Activated naive CD8-positive, alpha-beta T cell (primary cell): ENCODE measurements at regions not wholly inside any gene's neighbourhood (a gene's known extent, or its start where the extent isn't known, plus 50 kb on each side); places are given as distances from the start of the nearest gene placed in this dataset.

ENCODE experiments used
- H3K27ac Mint-ChIP-seq: one replicate; pipeline ENCODE4 v1.8.0; 2021; ENCODE audit warnings: mixed read lengths
- H3K27me3 Mint-ChIP-seq: one replicate; pipeline ENCODE4 v1.8.0; 2021; ENCODE audit warnings: mixed read lengths
- H3K36me3 Mint-ChIP-seq: one replicate; pipeline ENCODE4 v1.8.0; 2021; ENCODE audit warnings: mixed read lengths
- H3K4me1 Mint-ChIP-seq: one replicate; pipeline ENCODE4 v1.8.0; 2021; ENCODE audit warnings: low read depth, mixed read lengths
- H3K4me3 Mint-ChIP-seq: one replicate; pipeline ENCODE4 v1.8.0; 2021; ENCODE audit warnings: mild to moderate bottlenecking, mixed read lengths
- H3K9me3 Mint-ChIP-seq: one replicate; pipeline ENCODE4 v1.8.0; 2021; ENCODE audit warnings: low read depth, mixed read lengths

DNA sequence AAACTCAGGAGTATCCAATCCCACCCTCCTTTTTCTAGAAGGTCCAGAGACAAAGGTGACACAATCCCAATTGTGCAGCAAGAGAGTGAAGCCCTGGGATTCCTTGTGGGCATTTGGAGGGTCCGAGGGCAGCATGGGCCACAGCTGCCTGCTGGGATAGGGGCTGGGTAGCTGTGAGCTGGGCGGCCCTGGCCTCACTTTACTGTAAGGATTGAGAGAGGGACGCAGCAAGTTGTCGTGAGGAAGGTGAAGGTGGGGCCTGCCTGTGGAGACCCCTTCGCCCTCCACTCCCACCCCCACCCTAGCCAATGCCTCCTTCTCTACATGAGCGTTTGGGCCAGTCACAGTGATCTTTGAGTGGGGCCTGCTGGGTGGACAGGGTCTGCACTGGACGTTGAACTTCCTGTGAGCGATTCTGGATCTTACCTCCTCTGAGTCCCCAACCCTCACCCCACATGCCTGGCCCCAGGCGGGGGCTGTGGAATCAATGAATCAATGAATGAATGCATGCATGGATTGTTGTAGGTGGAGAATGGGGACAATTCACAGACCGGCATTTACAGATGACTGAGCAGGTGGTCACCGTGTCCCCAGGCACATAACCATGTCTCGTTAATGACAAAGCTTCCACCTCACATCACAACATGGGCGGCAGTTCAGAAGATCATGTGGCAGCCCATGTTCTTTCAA lies 107.2 kb downstream of the INHBB start:
- Mint-ChIP-seq H3K27ac (no peak overlapping the region), H3K9me3 (peaks cover 9% of the 10 kb centered on the region), H3K36me3 (no peaks in the 10 kb centered on the region), H3K4me1 (no peaks in the 10 kb centered on the region), H3K4me3 (no peak overlapping the region), H3K27me3 (no peaks in the 10 kb centered on the region)

DNA sequence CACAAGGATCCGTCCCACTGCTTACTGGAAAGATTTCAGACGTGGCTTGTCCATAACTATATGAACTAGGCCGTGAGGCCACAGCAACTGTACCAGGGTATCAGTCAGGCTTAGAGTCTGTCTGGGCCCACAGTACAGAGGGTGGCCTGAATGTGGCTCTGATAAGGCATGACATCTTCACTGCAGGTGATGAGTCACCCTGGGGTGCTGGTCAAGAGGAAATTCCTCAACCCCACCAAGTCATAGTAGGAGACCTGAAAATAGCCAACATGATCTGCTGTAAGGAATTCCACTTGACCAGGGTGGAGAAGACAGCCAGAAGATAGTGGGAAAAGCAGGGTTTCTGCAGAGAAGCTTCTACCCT lies 107.7 kb downstream of the INHBB start:
- H3K27me3 Mint-ChIP-seq, result no peaks in the 10 kb centered on the region
- H3K4me3 Mint-ChIP-seq, result no peak overlapping the region
- peaks cover 14% of the 10 kb centered on the region for H3K9me3 Mint-ChIP-seq
- H3K27ac Mint-ChIP-seq, result no peak overlapping the region
- no peaks in the 10 kb centered on the region for H3K36me3 Mint-ChIP-seq
- H3K4me1 Mint-ChIP-seq, result no peaks in the 10 kb centered on the region

DNA sequence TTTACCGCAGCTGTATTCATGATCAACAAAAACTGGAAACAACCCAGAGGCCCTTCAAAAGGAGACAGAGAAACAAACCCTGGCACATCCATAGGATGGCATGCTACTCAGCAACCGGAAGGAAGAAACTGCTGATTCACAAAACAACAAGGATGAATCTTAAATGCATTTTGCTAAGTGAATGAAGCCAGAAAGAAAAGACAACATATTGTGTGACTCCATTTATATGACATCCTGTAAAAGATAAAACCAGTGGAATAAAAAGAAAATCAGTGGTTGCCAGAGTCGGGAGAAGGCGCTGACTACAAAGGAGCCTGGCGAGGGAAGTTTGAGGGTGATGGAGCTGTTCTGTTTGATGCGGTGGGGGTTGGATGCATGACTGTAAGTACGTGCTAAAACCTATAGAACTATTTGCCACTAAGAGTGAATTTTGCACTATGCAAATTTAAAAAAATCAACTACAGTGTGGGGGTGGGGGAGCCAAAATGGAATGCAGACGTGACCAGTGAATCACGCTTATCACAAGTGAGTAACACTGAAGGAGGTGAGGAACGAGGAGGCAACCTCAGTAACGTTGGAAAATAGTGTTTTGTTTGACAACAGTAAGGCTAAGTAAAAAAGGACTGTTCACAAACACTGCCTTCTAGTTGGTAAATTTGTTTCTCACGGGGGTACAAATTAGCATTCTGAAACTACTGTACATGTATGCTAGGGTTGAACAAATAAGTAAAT lies 108.9 kb downstream of the INHBB start:
- Mint-ChIP-seq H3K27me3 (no peaks in the 10 kb centered on the region), H3K36me3 (no peaks in the 10 kb centered on the region), H3K9me3 (peaks cover 22% of the 10 kb centered on the region), H3K27ac (no peak overlapping the region), H3K4me1 (no peaks in the 10 kb centered on the region), H3K4me3 (no peak overlapping the region)

DNA sequence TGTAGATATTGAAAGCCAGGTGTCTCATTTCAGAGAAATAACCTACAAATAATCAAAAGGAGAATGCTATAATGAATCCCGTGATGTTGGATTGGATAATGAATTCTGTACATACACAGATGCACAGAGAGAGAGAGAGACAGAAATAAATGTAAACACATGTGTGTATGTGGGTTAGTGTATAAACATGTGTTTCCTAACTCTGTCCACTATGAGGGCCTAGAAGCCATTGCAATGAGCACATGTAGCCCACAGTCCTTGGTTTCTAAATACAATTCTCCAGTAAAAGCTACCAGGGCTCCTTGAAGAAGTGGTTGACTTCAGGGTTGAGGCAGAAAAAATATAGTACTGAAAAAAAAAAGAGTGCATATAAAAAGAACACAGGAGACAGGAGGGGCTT lies 109.5 kb downstream of the INHBB start:
- H3K27me3 Mint-ChIP-seq, result no peaks in the 10 kb centered on the region
- H3K4me3 Mint-ChIP-seq, result no peak overlapping the region
- peaks cover 22% of the 10 kb centered on the region for H3K9me3 Mint-ChIP-seq
- H3K36me3 Mint-ChIP-seq, result no peaks in the 10 kb centered on the region
- H3K27ac Mint-ChIP-seq, result no peak overlapping the region
- no peaks in the 10 kb centered on the region for H3K4me1 Mint-ChIP-seq

DNA sequence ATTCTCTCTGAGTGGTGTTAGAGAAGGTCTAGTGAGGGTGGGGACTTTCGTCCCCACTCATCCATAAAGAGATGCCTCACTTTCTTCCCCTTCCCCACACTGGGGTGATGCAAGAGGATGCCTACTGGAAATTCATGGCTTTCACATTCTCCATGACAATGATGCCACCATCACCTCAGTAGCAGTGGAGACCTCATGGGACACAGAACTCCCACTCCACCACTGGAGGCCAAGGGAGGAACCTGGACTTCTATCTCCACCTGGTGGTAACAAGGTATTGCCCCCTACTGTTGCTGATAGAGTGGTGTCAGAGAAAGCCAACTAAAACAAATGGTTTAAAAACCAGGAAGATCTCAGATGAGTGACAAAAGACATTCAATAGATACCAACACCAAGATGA lies 110.9 kb downstream of the INHBB start:
- no peak overlapping the region for H3K27ac Mint-ChIP-seq
- no peak overlapping the region for H3K4me3 Mint-ChIP-seq
- no peaks in the 10 kb centered on the region for H3K4me1 Mint-ChIP-seq
- no peaks in the 10 kb centered on the region for H3K36me3 Mint-ChIP-seq
- peaks cover 22% of the 10 kb centered on the region for H3K9me3 Mint-ChIP-seq
- H3K27me3 Mint-ChIP-seq, result no peaks in the 10 kb centered on the region

DNA sequence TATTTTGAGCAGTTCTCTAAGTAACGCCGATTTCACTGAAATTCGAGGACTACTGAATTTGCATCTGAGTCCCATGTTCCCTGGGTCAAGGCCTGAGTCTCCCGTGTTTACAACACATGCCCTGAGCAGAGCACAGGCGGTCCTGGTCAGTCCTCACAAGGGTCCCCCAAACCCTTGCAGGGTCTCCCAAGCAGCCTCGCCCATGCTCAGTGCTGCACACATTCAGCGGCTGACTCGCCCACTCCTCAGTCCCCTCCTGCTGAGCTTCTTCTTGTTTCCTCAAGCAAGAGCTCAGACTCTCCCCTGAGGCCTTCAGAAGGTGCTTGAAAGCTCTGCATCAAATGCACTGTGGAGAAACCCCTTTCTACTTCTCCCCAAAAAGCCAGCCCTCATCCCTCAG lies 114.6 kb downstream of the INHBB start:
- H3K4me1 Mint-ChIP-seq, result no peaks in the 10 kb centered on the region
- peaks cover 22% of the 10 kb centered on the region for H3K9me3 Mint-ChIP-seq
- no peak overlapping the region for H3K27ac Mint-ChIP-seq
- H3K27me3 Mint-ChIP-seq, result peaks cover 2% of the 10 kb centered on the region
- H3K4me3 Mint-ChIP-seq, result no peak overlapping the region
- no peaks in the 10 kb centered on the region for H3K36me3 Mint-ChIP-seq

DNA sequence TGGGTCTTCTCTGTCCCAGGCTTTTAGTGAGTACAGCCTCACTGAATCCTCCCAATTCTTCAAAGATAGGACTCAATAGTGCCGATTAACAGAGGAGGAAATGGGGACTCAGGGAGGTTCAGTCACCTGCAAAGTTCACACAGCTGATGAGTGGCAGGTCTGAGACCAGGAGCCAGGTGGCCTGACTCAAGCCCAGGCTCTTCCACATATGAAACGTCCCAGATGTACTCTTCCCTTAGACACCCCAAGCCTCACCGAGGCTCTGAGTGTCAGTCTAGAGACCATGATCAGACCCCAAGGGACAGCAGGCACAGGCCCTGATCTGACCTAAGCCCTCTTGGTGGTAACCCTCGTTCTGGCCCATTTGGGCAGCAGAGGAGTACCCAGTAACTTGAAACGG lies 115.2 kb downstream of the INHBB start:
- H3K36me3 Mint-ChIP-seq, result no peaks in the 10 kb centered on the region
- no peaks in the 10 kb centered on the region for H3K4me1 Mint-ChIP-seq
- H3K9me3 Mint-ChIP-seq, result peaks cover 22% of the 10 kb centered on the region
- no peak overlapping the region for H3K27ac Mint-ChIP-seq
- H3K27me3 Mint-ChIP-seq, result peaks cover 2% of the 10 kb centered on the region
- no peak overlapping the region for H3K4me3 Mint-ChIP-seq

DNA sequence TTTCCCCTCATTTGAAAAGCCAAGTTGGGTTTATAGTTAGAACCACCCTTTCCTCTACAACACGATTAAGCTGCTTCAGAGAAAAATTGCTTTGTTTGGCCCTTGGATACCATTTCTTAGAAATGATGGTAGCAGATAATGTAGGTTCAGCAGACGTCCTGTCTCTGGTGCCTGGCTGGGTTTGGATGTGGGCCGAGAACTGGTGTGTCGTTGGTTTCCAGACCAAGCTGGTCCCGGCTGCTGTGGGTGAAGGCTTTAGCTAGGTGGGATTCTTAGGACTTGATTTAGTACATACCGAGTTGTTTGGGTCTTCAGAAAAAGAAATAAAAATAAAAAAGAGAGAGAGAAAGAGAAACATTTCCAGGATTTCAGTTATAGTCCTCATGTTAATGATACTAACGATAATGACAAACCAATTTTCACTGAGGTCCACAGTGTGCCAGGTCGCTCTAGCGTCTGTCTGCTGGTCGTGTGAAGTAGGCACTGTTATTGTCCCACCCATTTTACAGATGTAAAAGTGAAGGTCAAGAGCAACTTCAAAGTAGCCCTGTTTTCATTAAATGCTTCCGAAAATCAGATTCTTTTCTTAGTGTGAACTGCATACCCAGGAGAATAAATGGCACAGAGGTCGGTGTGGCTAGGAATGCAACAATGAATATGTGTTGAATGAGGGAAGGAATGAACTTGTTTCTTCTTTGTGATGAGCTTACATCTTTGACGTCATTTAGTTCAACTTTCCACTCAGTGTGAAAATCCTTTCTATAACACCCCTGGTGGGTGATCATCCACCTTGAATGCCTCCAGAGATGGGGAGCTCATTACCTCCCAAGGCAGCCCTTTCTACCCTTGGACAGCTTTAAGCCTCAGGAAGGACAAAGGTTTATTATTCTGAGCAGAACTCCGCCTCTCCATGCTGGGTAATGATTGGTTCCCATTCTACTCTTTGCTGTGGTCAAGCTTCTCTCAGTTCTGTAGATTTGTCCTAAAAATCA lies 115.9 kb downstream of the INHBB start:
- Mint-ChIP-seq H3K27ac (no peak overlapping the region), H3K4me1 (no peaks in the 10 kb centered on the region), H3K9me3 (peaks cover 22% of the 10 kb centered on the region), H3K4me3 (no peak overlapping the region), H3K27me3 (peaks cover 2% of the 10 kb centered on the region), H3K36me3 (no peaks in the 10 kb centered on the region)

DNA sequence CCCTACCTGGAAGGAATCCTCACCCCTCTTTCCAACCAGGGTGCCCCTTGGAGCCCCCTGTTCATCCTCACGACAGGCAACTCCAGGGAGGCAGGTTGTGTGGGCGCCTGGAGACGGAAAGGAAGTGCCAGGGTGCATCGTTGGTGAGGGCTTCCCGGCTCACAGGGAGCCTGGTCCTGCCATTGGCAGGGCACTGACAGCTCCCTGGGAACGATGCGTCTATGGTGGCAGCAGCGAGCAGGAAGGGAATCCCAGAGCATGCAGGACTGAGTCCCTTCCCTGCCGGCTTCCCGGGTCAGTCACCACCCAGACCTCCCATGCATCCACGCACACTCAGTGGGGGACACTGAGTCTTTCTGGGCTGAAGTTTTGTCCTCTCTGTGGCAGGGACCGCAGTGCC lies 117.6 kb downstream of the INHBB start:
- Mint-ChIP-seq H3K4me3 (no peak overlapping the region), H3K4me1 (no peaks in the 10 kb centered on the region), H3K27me3 (peaks cover 2% of the 10 kb centered on the region), H3K9me3 (peaks cover 9% of the 10 kb centered on the region), H3K36me3 (no peaks in the 10 kb centered on the region), H3K27ac (no peak overlapping the region)

DNA sequence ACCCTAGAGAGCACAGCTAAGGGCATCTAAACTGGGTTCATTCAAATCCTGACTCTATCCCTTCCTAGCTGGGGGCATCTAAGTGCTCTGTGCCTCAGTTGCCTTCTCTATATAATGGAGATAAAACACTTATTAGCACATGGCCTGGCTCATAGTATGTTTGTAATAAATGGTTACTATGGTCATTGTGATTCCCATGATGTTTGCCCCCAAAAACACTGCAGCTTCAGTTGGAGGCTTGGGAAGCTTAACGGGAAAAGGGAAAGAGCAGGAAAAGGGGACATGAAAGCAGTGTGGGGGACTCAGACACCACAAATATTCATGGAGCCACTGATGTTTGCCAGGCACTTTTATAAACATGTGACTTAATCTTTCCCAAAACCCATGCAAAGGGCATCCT lies 118.1 kb downstream of the INHBB start:
- Mint-ChIP-seq H3K27ac (no peak overlapping the region), H3K4me3 (no peak overlapping the region), H3K36me3 (no peaks in the 10 kb centered on the region), H3K27me3 (peaks cover 2% of the 10 kb centered on the region), H3K9me3 (peaks cover 5% of the 10 kb centered on the region), H3K4me1 (no peaks in the 10 kb centered on the region)

DNA sequence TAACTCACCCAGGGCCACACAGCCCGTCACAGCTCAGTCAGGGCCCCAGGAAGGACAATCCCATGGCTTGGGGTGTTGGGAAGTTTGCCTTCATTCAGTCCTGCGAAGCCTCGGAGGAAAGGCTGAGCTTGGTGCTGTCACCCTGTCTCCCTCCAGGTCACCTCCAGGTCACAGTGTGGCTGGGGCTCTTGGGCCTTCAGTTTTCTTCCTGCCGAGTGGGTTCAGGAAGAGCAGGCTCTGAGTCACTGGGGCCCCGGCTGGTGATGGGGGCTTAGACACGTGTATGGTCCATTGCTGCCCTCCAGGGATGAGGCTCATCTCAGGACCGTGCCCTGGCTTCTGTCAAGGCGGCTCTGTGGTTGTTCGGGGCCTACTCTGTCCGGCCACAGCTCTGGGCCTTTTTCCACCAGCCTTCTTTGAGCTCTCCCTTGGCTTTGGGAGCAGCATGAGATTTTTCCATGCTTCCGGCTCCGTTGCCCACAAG lies 118.6 kb downstream of the INHBB start:
- Mint-ChIP-seq H3K27me3 (peaks cover 2% of the 10 kb centered on the region), H3K4me1 (no peaks in the 10 kb centered on the region)

DNA sequence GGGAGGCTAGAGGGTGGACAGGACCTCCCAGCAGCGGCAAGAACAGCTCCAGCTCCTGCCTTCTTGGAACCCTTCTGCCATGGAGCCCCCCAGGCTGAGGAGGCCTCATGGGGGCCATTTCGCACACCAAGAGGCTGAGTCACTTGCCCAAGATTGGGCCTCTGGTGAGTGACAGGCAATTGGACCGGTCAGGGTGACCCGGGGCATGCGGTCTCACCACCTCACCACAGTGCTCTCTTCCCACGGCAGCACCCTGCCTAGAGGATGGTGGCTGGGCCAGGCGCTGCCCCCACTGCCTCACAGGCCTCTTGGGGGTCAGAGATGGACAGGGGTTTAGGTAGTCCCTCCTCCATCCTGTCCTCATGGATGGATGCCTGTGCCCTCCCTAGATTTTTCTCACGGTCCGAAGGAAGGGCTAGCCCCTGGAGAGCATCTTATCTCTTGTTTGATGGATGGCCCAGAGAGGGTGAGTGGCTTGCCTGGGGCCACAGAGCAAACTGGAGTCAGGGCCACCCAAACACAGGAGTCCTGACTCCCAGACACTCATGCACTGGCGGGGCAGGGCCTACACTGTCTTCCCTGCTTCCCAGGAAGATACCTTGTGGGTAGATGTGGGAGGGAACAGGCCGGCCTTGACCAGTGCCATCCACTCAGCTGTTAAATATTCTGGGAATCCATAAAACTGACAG lies 119.2 kb downstream of the INHBB start:
- no peaks in the 10 kb centered on the region for H3K9me3 Mint-ChIP-seq
- no peaks in the 10 kb centered on the region for H3K36me3 Mint-ChIP-seq
- H3K4me3 Mint-ChIP-seq, result no peak overlapping the region
- H3K27ac Mint-ChIP-seq, result no peak overlapping the region
- no peaks in the 10 kb centered on the region for H3K4me1 Mint-ChIP-seq
- H3K27me3 Mint-ChIP-seq, result peaks cover 2% of the 10 kb centered on the region

More for the DNA sequence above, 118.6 kb downstream of the INHBB start:
- H3K36me3 Mint-ChIP-seq, result no peaks in the 10 kb centered on the region
- H3K9me3 Mint-ChIP-seq, result no peaks in the 10 kb centered on the region
- H3K27ac Mint-ChIP-seq, result no peak overlapping the region
- H3K4me3 Mint-ChIP-seq, result no peak overlapping the region

DNA sequence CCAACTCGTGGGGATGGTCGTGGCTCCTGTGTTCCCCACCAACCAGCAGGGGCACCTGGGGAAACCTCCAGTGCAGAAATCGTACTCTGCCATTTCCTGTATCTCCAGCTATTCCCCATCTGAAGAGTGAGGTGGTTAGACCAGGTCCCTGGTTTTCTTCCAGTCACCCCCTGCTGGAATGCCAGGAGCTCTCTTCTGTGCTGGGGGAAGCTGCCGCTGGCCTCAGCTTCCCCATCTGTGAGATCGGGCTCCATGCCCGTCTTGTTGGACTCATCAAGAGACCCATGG lies 119.7 kb downstream of the INHBB start:
- H3K27ac Mint-ChIP-seq, result no peak overlapping the region
- no peaks in the 10 kb centered on the region for H3K9me3 Mint-ChIP-seq
- H3K4me3 Mint-ChIP-seq, result no peak overlapping the region
- H3K27me3 Mint-ChIP-seq, result peaks cover 2% of the 10 kb centered on the region
- no peaks in the 10 kb centered on the region for H3K36me3 Mint-ChIP-seq
- H3K4me1 Mint-ChIP-seq, result no peaks in the 10 kb centered on the region

DNA sequence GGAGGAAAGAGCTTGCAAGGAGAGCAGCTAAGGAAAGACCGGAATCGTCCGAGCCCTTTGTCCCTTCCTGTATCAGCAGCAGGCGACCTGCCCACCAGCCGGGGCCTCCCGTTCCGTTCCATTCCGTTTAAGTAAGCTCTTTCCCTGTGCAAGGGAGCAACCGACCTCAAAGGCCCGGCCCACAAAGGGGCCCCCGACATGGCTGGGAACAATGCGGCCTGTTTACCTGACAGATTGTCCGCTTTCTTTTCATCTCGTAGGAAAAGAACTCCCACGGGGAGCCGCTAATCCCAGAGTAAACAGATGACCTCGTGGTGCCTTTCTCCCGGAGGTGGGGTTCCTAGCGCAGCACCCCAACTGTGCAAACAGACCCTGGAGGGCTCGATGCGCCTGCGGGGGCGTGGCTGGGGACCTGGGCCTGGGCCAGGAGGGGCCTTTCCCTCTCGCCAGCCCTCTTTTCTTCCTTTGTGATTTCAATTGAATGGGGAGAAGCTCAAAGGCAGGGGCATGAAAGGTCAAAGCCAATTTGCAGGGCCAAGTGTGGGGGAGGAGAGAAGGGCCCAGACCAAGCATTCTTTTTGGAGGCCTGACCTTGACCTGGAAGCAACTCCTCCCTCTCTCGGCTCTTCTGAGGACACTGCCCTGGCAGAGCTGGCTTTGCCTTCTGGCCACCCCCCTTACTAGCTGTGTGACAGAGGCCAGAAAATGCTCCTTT lies 120.2 kb downstream of the INHBB start:
- no peaks in the 10 kb centered on the region for H3K36me3 Mint-ChIP-seq
- H3K27ac Mint-ChIP-seq, result no peak overlapping the region
- H3K27me3 Mint-ChIP-seq, result peaks cover 2% of the 10 kb centered on the region
- no peak overlapping the region for H3K4me3 Mint-ChIP-seq
- no peaks in the 10 kb centered on the region for H3K9me3 Mint-ChIP-seq
- no peaks in the 10 kb centered on the region for H3K4me1 Mint-ChIP-seq
